ENCODE measurements at regions not wholly inside any gene's neighbourhood (a gene's known extent, or its start where the extent isn't known, plus 50 kb on each side); places are given as distances from the start of the nearest gene placed in this dataset.

GRCh38 chr6:165944002-165944466, 223.6 kb downstream of the TBXT start:
- H3K9me3 ChIP-seq = no peaks in the 10 kb centered on the region
- TF ChIP-seq POLR2A (IDR thresholded peaks at IDR 0.05) = no peak
- no peak for TF ChIP-seq CTCF (IDR thresholded peaks at IDR 0.05)
- DNase-seq = no peak
- H3K36me3 ChIP-seq = no peaks in the 10 kb centered on the region
- no peak overlapping the region for H3K27ac ChIP-seq
- H3K27me3 ChIP-seq = no peaks in the 10 kb centered on the region
- H3K4me1 ChIP-seq = no peaks in the 10 kb centered on the region
- H3K4me3 ChIP-seq = no peak overlapping the region

- Histone ChIP-seq H3K9me3 (no peaks in the 10 kb centered on the region), H3K27me3 (no peaks in the 10 kb centered on the region), H3K36me3 (no peaks in the 10 kb centered on the region), H3K4me3 (no peak overlapping the region), H3K4me1 (no peaks in the 10 kb centered on the region), H3K27ac (no peak overlapping the region)
- no peak for DNase-seq
- TF ChIP-seq POLR2A (IDR thresholded peaks at IDR 0.05) = no peak
Observed at GRCh38 chr6:165941786-165942185, 225.9 kb downstream of the TBXT start.

- no peaks in the 10 kb centered on the region for H3K4me1 ChIP-seq
- no peak for DNase-seq
- no peak overlapping the region for H3K27ac ChIP-seq
- H3K36me3 ChIP-seq = no peaks in the 10 kb centered on the region
- no peak overlapping the region for H3K4me3 ChIP-seq
- H3K9me3 ChIP-seq = no peaks in the 10 kb centered on the region
- H3K27me3 ChIP-seq = no peaks in the 10 kb centered on the region
- TF ChIP-seq CTCF (IDR thresholded peaks at IDR 0.05) = no peak
- no peak for TF ChIP-seq POLR2A (IDR thresholded peaks at IDR 0.05)
Observed at GRCh38 chr6:165941249-165941775, 226.3 kb downstream of the TBXT start.

GRCh38 chr6:165940366-165940765, 227.3 kb downstream of the TBXT start:
- Histone ChIP-seq H3K36me3 (no peaks in the 10 kb centered on the region), H3K27ac (no peak overlapping the region), H3K4me1 (no peaks in the 10 kb centered on the region), H3K4me3 (no peak overlapping the region), H3K27me3 (no peaks in the 10 kb centered on the region), H3K9me3 (no peaks in the 10 kb centered on the region)
- TF ChIP-seq POLR2A (IDR thresholded peaks at IDR 0.05) (no peak), CTCF (IDR thresholded peaks at IDR 0.05) (no peak)
- no peak for DNase-seq

GRCh38 chr6:165939601-165940290, 227.9 kb downstream of the TBXT start:
- no peak overlapping the region for H3K4me3 ChIP-seq
- H3K4me1 ChIP-seq = no peaks in the 10 kb centered on the region

More at GRCh38 chr6:165939601-165940290, 227.9 kb downstream of the TBXT start:
- no peaks in the 10 kb centered on the region for H3K27me3 ChIP-seq
- DNase-seq = no peak
- TF ChIP-seq POLR2A (IDR thresholded peaks at IDR 0.05) (no peak), CTCF (IDR thresholded peaks at IDR 0.05) (no peak)
- no peak overlapping the region for H3K27ac ChIP-seq
- no peaks in the 10 kb centered on the region for H3K9me3 ChIP-seq
- no peaks in the 10 kb centered on the region for H3K36me3 ChIP-seq
